B cell (primary cell): ENCODE measurements at regions not wholly inside any gene's neighbourhood (a gene's known extent, or its start where the extent isn't known, plus 50 kb on each side); places are given as distances from the start of the nearest gene placed in this dataset.

Source experiments
- EZH2 ChIP-seq: IDR thresholded peaks from 2 replicates; pipeline ENCODE4 v1.6.1; 2012; ENCODE audit warnings: borderline replicate concordance, low read depth, mild to moderate bottlenecking, moderate library complexity, low read length; ENCODE audit not compliant: insufficient read depth, poor library complexity, severe bottlenecking
- TF ChIP-seq, protein P1 (sequence below): fragments of 200-600 bp; IDR thresholded peaks from one replicate; pipeline ENCODE4 v1.8.0; 2022; ENCODE audit warnings: antibody characterized with exemption, mild to moderate bottlenecking

DNA sequence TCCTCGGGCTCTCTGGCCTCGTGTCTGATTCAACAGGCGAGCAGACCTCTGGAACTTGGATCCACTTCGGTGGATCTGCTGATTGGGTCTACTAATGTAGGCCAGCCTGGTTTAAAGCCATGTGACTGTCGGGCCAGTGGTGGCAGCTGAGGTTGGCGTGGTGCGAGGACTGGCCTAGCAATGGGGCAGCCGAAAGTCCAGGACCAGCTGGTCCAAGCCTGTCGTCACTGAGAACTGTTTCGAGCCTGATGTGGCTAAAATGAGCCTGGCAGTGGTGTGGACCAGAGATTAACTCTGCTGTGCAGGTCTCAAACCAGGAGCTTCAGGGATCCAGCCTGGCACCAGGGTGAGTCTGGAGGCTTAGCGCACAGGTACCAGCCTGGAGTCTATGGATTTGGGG, 56.4 kb upstream of the ROBO1 start:
- TF ChIP-seq, protein P1, sequence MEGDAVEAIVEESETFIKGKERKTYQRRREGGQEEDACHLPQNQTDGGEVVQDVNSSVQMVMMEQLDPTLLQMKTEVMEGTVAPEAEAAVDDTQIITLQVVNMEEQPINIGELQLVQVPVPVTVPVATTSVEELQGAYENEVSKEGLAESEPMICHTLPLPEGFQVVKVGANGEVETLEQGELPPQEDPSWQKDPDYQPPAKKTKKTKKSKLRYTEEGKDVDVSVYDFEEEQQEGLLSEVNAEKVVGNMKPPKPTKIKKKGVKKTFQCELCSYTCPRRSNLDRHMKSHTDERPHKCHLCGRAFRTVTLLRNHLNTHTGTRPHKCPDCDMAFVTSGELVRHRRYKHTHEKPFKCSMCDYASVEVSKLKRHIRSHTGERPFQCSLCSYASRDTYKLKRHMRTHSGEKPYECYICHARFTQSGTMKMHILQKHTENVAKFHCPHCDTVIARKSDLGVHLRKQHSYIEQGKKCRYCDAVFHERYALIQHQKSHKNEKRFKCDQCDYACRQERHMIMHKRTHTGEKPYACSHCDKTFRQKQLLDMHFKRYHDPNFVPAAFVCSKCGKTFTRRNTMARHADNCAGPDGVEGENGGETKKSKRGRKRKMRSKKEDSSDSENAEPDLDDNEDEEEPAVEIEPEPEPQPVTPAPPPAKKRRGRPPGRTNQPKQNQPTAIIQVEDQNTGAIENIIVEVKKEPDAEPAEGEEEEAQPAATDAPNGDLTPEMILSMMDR: no peak
- no peak for TF ChIP-seq EZH2
